ENCODE measurements at regions not wholly inside any gene's neighbourhood (a gene's known extent, or its start where the extent isn't known, plus 50 kb on each side); places are given as distances from the start of the nearest gene placed in this dataset.
A peak's percentile ranks its signal among the peaks of the same experiment; 100 is the strongest.

GRCh38 chr2:16150456-16151280 is 210.3 kb downstream of the MYCN start:
- Mint-ChIP-seq H3K4me3 (no peak overlapping the region), H3K9me3 (peaks cover 0 to 4% (median 0%) of the 10 kb centered on the region in 6 donors)

DNA sequence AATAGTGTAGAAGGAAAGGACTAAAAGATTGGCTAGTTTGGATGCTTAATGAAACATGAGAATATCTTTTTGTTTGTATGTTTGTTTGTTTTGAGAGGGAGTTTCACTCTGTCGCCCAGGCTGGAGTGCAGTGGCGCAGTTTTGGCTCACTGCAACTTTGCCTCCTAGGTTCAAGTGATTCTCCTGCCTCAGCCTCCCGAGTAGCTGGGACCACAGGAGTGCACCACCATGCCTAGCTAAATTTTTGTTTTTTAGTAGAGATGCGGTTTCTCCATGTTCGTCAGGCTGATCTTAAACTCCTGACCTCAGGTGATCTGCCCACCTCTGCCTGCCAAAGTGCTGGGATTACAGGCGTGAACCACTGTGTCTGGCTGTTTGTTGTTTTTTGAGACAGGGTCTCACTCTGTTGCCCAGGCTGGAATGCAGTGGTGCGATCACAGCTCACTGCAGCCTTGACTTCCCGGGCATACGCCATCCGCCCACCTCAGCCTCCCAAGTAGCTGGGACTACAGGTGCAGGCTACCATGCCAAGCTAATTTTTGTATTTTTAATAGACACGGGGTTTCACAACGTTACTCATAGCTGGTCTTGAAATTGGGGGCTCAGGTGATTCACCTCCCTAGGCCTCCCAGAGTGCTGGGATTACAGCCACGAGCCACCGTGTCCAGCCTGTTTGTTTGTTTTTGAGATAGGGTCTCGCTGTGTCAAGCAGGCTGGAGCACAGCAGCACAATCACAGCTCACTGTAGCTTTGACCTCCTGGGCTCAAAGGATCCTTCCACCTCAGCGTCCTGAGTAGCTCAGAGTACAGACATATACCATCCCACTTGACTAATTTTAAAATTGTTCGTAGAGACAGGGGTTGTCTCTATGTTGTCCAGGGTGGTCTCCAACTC is 209.2 kb downstream of the MYCN start:
- no peaks in the 10 kb centered on the region for H3K4me1 Mint-ChIP-seq
- H3K27ac Mint-ChIP-seq: no peak overlapping the region
- H3K4me3 Mint-ChIP-seq: no peak overlapping the region
- H3K36me3 Mint-ChIP-seq: no peaks in the 10 kb centered on the region
- peaks cover 0 to 2% (median 2%) of the 10 kb centered on the region in 3 donors for H3K27me3 Mint-ChIP-seq (ENCODE audit: low read depth in 3 of 3)
- no peak for DNase-seq
- peaks cover 0 to 4% (median 0%) of the 10 kb centered on the region in 6 donors for H3K9me3 Mint-ChIP-seq

More at GRCh38 chr2:16150456-16151280, 210.3 kb downstream of the MYCN start:
- DNase-seq: no peak
- H3K36me3 Mint-ChIP-seq: no peaks in the 10 kb centered on the region
- H3K4me1 Mint-ChIP-seq: no peaks in the 10 kb centered on the region
- peaks cover 0 to 2% (median 2%) of the 10 kb centered on the region in 3 donors for H3K27me3 Mint-ChIP-seq (ENCODE audit: low read depth in 3 of 3)
- H3K27ac Mint-ChIP-seq: no peak overlapping the region

- peaks cover 0 to 4% (median 0%) of the 10 kb centered on the region in 6 donors for H3K9me3 Mint-ChIP-seq
- H3K4me1 Mint-ChIP-seq: no peaks in the 10 kb centered on the region
- H3K4me3 Mint-ChIP-seq: no peak overlapping the region
- peaks cover 0 to 2% (median 0%) of the 10 kb centered on the region in 3 donors for H3K27me3 Mint-ChIP-seq (ENCODE audit: low read depth in 3 of 3)
- H3K27ac Mint-ChIP-seq: no peak overlapping the region
- H3K36me3 Mint-ChIP-seq: no peaks in the 10 kb centered on the region
- peak in 1 of 3 donors; percentile 17 for DNase-seq
Observed at GRCh38 chr2:16148632-16149348, 208.4 kb downstream of the MYCN start.

- H3K4me1 Mint-ChIP-seq: no peaks in the 10 kb centered on the region
- peak overlapping the region in 1 of 6 donors; percentile 58 for H3K27ac Mint-ChIP-seq
- H3K36me3 Mint-ChIP-seq: no peaks in the 10 kb centered on the region
- H3K9me3 Mint-ChIP-seq: peaks cover 0 to 2% (median 0%) of the 10 kb centered on the region in 6 donors
- DNase-seq: peak in 2 of 3 donors; percentile 17 to 32
- H3K4me3 Mint-ChIP-seq: no peak overlapping the region
- peaks cover 5 to 8% (median 8%) of the 10 kb centered on the region in 3 donors for H3K27me3 Mint-ChIP-seq (ENCODE audit: low read depth in 3 of 3)
Observed at GRCh38 chr2:16142383-16143361, 202.3 kb downstream of the MYCN start.

DNA sequence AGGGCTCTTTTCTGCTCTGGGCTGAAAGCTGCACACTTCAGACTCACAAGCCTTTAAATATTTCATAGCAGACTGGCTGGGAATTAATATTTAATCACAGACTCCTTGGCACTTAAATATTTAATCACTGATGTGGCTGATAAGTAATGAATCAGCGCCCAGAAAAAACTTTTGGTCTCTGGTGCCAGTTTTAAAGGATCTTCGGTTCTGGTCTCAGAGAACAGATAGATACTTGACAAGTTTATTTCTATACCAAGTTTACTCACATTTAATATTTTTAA is 201.2 kb downstream of the MYCN start:
- no peaks in the 10 kb centered on the region for H3K4me1 Mint-ChIP-seq
- H3K4me3 Mint-ChIP-seq: no peak overlapping the region
- H3K36me3 Mint-ChIP-seq: no peaks in the 10 kb centered on the region
- peaks cover 5 to 9% (median 8%) of the 10 kb centered on the region in 3 donors for H3K27me3 Mint-ChIP-seq (ENCODE audit: low read depth in 3 of 3)
- DNase-seq: no peak
- peaks cover 0 to 2% (median 0%) of the 10 kb centered on the region in 6 donors for H3K9me3 Mint-ChIP-seq
- H3K27ac Mint-ChIP-seq: no peak overlapping the region

- Mint-ChIP-seq H3K9me3 (peaks cover 0 to 2% (median 0%) of the 10 kb centered on the region in 6 donors), H3K4me1 (no peaks in the 10 kb centered on the region), H3K36me3 (no peaks in the 10 kb centered on the region), H3K27me3 (ENCODE audit: low read depth in 3 of 3) (peaks cover 5 to 9% (median 8%) of the 10 kb centered on the region in 3 donors), H3K27ac (no peak overlapping the region), H3K4me3 (no peak overlapping the region)
- no peak for DNase-seq
Observed at GRCh38 chr2:16140771-16141640, 200.7 kb downstream of the MYCN start.

GRCh38 chr2:16139663-16140615 is 199.6 kb downstream of the MYCN start:
- no peak for DNase-seq
- H3K9me3 Mint-ChIP-seq: peaks cover 0 to 2% (median 0%) of the 10 kb centered on the region in 6 donors
- H3K27me3 Mint-ChIP-seq (ENCODE audit: low read depth in 3 of 3): peaks cover 5 to 9% (median 8%) of the 10 kb centered on the region in 3 donors
- no peak overlapping the region for H3K27ac Mint-ChIP-seq
- H3K4me3 Mint-ChIP-seq: no peak overlapping the region
- no peaks in the 10 kb centered on the region for H3K4me1 Mint-ChIP-seq
- H3K36me3 Mint-ChIP-seq: no peaks in the 10 kb centered on the region

DNA sequence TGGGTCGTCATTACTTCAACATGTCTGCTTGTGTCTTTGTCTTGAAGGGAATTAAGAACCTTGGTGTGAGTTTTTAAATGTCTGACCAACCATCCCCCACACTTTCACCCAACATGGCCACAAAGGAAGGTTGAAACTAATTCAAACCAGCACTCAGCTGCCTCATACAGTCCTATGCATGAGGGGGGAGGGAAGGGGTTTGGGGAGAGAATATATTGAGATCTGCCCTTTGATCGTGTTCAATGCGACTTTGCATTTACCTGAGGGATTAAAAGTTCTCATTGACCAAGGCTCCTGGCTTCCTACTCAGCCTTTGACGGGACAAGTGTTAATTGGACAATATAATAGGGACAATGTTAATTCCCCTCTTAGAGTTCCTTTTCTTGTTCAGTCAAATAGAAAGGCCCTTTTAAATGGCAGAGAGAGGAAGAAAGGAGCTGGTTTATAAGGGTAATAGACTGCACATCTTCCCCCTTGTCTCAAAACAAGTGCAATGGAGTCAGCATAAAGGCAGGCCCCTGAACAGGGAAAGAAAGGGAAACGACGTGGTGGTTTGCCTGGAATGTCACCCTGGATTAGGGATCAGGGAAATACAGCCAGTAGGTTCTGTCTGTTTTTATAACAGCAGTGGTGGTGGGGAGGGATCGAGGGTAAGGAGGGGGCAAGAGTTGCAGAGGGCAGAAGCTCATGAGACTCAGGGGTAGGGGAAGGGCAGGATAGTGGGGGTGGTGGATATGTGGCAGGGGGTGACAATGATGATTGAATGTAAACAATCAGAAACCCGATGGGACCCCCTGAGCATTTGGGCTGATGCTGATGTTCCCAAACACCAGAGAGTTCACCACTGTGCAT is 198.7 kb downstream of the MYCN start:
- Mint-ChIP-seq H3K4me3 (no peak overlapping the region), H3K36me3 (no peaks in the 10 kb centered on the region), H3K27me3 (ENCODE audit: low read depth in 3 of 3) (peaks cover 5 to 9% (median 8%) of the 10 kb centered on the region in 3 donors), H3K27ac (no peak overlapping the region), H3K9me3 (peaks cover 0 to 2% (median 0%) of the 10 kb centered on the region in 6 donors), H3K4me1 (no peaks in the 10 kb centered on the region)
- DNase-seq: no peak

- Mint-ChIP-seq H3K27me3 (ENCODE audit: low read depth in 3 of 3) (peaks cover 1 to 4% (median 2%) of the 10 kb centered on the region in 3 donors), H3K9me3 (peaks cover 0 to 2% (median 0%) of the 10 kb centered on the region in 6 donors), H3K4me1 (no peaks in the 10 kb centered on the region), H3K36me3 (no peaks in the 10 kb centered on the region), H3K27ac (no peak overlapping the region), H3K4me3 (no peak overlapping the region)
- DNase-seq: no peak
Observed at GRCh38 chr2:16137080-16137755, 196.9 kb downstream of the MYCN start.

DNA sequence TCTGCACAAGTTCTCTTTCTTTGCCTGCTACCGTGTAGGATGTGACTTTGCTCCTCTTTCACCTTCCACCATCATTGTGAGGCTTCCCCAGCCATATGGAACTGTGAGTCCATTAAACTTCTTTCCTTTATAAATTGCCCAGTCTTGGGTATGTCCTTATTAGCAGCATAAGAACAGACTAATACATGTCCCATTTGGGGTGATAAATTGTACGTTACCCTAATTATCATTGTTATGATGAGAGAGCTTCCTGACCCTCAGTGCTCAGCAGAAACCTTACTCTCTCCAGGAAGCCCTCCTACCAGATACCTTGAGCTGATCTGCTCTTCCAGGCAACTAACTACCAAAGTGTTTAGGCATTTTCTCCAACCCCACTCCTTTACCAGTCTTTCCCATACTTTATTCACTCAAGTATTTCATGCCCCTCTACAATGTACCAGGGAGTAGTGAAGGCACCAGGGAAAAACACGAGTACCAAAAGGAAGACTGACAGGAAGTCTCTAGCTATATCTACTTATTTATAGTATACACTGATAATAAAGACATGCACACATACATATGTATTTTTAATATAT is 196.2 kb downstream of the MYCN start:
- Mint-ChIP-seq H3K9me3 (peaks cover 0 to 2% (median 0%) of the 10 kb centered on the region in 6 donors), H3K36me3 (no peaks in the 10 kb centered on the region), H3K4me1 (no peaks in the 10 kb centered on the region), H3K4me3 (no peak overlapping the region), H3K27ac (no peak overlapping the region), H3K27me3 (ENCODE audit: low read depth in 3 of 3) (peaks cover 0 to 1% (median 0%) of the 10 kb centered on the region in 3 donors)
- DNase-seq: no peak
